ENCODE measurements at regions not wholly inside any gene's neighbourhood (a gene's known extent, or its start where the extent isn't known, plus 50 kb on each side); places are given as distances from the start of the nearest gene placed in this dataset.
A peak's percentile ranks its signal among the peaks of the same experiment; 100 is the strongest.

- no peak for DNase-seq
Observed at GRCh38 chr4:37000281-37000680, 244.3 kb upstream of the NWD2 start.

GRCh38 chr4:37001688-37002436 lies 242.7 kb upstream of the NWD2 start:
- DNase-seq: no peak

- no peak for DNase-seq
Observed at GRCh38 chr4:37002625-37003024, 241.9 kb upstream of the NWD2 start.

GRCh38 chr4:37008199-37008598 lies 236.3 kb upstream of the NWD2 start:
- DNase-seq: peak; percentile 23

GRCh38 chr4:37014584-37014983 lies 230.0 kb upstream of the NWD2 start:
- DNase-seq: no peak

- no peak for DNase-seq
Observed at GRCh38 chr4:37015391-37015790, 229.2 kb upstream of the NWD2 start.

GRCh38 chr4:37023504-37023903 lies 221.0 kb upstream of the NWD2 start:
- DNase-seq: no peak

- DNase-seq: no peak
Observed at GRCh38 chr4:37023996-37024395, 220.5 kb upstream of the NWD2 start.

GRCh38 chr4:37040816-37041215 lies 203.7 kb upstream of the NWD2 start:
- DNase-seq: no peak

GRCh38 chr4:37043342-37043741 lies 201.2 kb upstream of the NWD2 start:
- no peak for DNase-seq

GRCh38 chr4:37051111-37051510 lies 193.4 kb upstream of the NWD2 start:
- no peak for DNase-seq

GRCh38 chr4:37051866-37052265 lies 192.7 kb upstream of the NWD2 start:
- no peak for DNase-seq

- no peak for DNase-seq
Observed at GRCh38 chr4:37054531-37055077, 189.9 kb upstream of the NWD2 start.

- DNase-seq: no peak
Observed at GRCh38 chr4:37058826-37059225, 185.7 kb upstream of the NWD2 start.

GRCh38 chr4:37066159-37066558 lies 178.4 kb upstream of the NWD2 start:
- peak; percentile 58 for DNase-seq

GRCh38 chr4:37068580-37068979 lies 176.0 kb upstream of the NWD2 start:
- no peak for DNase-seq

GRCh38 chr4:37070041-37070440 lies 174.5 kb upstream of the NWD2 start:
- no peak for DNase-seq

GRCh38 chr4:37071576-37071975 lies 173.0 kb upstream of the NWD2 start:
- DNase-seq: no peak

GRCh38 chr4:37073226-37073840 lies 171.2 kb upstream of the NWD2 start:
- DNase-seq: no peak

- DNase-seq: no peak
Observed at GRCh38 chr4:37082912-37083311, 161.6 kb upstream of the NWD2 start.

GRCh38 chr4:37095925-37096324 lies 148.6 kb upstream of the NWD2 start:
- no peak for DNase-seq

GRCh38 chr4:37101182-37101581 lies 143.4 kb upstream of the NWD2 start:
- no peak for DNase-seq

- DNase-seq: no peak
Observed at GRCh38 chr4:37101686-37102085, 142.9 kb upstream of the NWD2 start.

GRCh38 chr4:37109756-37110155 lies 134.8 kb upstream of the NWD2 start:
- no peak for DNase-seq

- no peak for DNase-seq
Observed at GRCh38 chr4:37124800-37125199, 119.7 kb upstream of the NWD2 start.
